ENCODE measurements at regions not wholly inside any gene's neighbourhood (a gene's known extent, or its start where the extent isn't known, plus 50 kb on each side); places are given as distances from the start of the nearest gene placed in this dataset.
A peak's percentile ranks its signal among the peaks of the same experiment; 100 is the strongest.
"Not testable (repeated sequence)": the region's sequence is repeated elsewhere in the genome, so short reads cannot be mapped to it uniquely, and the experiment has no call there.

DNA sequence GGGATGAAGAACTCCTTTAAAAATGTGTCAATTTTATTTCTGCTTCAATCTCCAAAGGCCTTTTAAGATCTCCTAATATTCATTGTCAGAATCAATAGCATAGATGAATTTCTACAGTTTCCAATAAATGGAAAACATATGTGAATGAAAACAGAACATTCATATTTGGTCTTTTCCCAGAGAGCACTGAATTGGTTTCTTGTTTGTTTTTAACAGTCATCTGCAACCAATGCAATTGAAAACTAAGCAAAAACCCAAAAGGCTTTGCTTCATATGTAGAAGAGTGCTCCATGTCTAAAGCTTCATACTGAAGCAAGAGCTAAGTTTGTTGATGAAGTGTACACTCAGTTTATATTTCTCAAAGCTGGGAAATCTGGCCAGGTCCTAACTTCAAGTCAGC lies 426.5 kb upstream of the CDIN1 start:
- no peaks in the 10 kb centered on the region for H3K4me1 ChIP-seq
- no peak for DNase-seq (ENCODE audit: low spot score)
- no peaks in the 10 kb centered on the region for H3K36me3 ChIP-seq
- peaks cover 0 to 17% of the 10 kb centered on the region in 2 donors for H3K9me3 ChIP-seq
- TF ChIP-seq, protein P1, sequence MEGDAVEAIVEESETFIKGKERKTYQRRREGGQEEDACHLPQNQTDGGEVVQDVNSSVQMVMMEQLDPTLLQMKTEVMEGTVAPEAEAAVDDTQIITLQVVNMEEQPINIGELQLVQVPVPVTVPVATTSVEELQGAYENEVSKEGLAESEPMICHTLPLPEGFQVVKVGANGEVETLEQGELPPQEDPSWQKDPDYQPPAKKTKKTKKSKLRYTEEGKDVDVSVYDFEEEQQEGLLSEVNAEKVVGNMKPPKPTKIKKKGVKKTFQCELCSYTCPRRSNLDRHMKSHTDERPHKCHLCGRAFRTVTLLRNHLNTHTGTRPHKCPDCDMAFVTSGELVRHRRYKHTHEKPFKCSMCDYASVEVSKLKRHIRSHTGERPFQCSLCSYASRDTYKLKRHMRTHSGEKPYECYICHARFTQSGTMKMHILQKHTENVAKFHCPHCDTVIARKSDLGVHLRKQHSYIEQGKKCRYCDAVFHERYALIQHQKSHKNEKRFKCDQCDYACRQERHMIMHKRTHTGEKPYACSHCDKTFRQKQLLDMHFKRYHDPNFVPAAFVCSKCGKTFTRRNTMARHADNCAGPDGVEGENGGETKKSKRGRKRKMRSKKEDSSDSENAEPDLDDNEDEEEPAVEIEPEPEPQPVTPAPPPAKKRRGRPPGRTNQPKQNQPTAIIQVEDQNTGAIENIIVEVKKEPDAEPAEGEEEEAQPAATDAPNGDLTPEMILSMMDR (IDR thresholded peaks at IDR 0.05) = no peak
- H3K4me3 ChIP-seq = no peak overlapping the region
- H3K27ac ChIP-seq = no peak overlapping the region
- H3K27me3 ChIP-seq = no peaks in the 10 kb centered on the region

DNA sequence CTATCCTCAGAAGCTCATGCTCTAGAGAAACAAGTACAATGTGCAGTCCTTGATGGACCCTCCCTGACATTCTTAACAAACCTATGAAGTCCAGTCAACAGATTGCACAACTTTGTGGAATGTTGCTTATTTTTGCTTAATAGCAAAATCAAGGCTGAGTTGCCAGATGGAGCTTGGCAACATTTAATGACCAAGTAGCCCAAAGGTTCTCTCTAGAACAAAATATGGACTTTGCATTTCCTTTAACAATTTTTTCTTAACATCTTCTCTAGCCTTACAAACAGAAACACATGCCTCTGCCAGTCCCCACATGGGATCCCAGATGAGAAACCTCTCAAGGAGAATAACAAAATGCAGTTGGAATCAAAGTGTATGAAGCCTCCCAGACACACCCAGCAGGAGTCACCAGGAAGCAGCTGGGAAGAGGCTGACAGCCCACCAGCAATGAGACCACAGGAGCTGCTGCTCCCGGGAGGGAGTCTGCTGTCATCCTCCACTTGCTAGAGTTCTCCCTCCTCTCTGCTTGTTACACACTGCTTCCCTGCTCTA lies 422.5 kb upstream of the CDIN1 start:
- peak; percentile 60 for DNase-seq (ENCODE audit: low spot score)
- Histone ChIP-seq H3K4me3 (no peak overlapping the region), H3K36me3 (no peaks in the 10 kb centered on the region), H3K27me3 (no peaks in the 10 kb centered on the region), H3K9me3 (no peaks in the 10 kb centered on the region), H3K4me1 (no peaks in the 10 kb centered on the region), H3K27ac (no peak overlapping the region)
- TF ChIP-seq, protein P1 (IDR thresholded peaks at IDR 0.05) = no peak

DNA sequence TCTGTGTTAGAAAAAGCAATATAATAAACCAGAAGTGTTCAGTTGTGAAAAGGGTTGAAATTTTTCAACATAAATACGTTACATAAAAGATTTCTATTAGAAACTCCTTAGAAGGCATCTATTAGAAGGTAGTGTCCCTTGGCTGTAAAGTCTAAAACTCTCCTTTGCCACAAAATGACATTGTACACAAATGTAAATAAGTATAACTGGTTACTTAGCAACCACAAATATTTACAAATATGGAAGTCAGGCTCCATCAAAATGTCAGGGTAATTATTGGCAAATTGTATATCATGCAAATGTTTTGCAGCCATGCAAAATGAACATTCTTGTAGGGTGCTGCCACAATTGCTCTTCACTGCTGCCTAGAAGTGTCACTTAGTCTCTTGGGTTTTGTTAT lies 419.1 kb upstream of the CDIN1 start:
- DNase-seq (ENCODE audit: low spot score) = no peak
- Histone ChIP-seq H3K4me3 (no peak overlapping the region), H3K27ac (no peak overlapping the region), H3K27me3 (no peaks in the 10 kb centered on the region), H3K9me3 (no peaks in the 10 kb centered on the region), H3K36me3 (no peaks in the 10 kb centered on the region), H3K4me1 (no peaks in the 10 kb centered on the region)
- TF ChIP-seq, protein P1 (IDR thresholded peaks at IDR 0.05) = no peak

DNA sequence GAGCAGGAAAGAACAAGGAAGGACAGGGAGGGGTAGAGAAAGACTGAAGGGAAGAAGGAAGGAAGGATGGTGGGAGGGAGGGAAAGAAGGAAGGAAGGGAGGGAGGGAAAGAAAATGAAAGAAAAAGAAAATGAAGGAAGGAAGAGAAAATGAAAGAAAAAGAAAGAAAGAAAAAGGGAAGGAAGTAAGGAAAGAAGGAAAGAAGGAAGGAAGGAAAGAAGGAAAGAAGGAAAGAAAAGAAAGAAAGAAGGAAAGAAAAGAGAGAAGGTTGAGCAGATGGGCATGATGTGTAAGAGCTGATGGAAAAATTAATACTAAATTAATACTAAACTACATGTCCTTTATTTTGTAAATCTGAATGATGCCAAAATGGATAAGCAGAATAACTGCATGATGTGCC lies 418.3 kb upstream of the CDIN1 start:
- Histone ChIP-seq H3K4me1 (no peaks in the 10 kb centered on the region), H3K9me3 (no peaks in the 10 kb centered on the region), H3K27me3 (no peaks in the 10 kb centered on the region), H3K4me3 (no peak overlapping the region), H3K36me3 (no peaks in the 10 kb centered on the region), H3K27ac (no peak overlapping the region)
- no peak for DNase-seq (ENCODE audit: low spot score)
- TF ChIP-seq, protein P1 (IDR thresholded peaks at IDR 0.05) = no peak

DNA sequence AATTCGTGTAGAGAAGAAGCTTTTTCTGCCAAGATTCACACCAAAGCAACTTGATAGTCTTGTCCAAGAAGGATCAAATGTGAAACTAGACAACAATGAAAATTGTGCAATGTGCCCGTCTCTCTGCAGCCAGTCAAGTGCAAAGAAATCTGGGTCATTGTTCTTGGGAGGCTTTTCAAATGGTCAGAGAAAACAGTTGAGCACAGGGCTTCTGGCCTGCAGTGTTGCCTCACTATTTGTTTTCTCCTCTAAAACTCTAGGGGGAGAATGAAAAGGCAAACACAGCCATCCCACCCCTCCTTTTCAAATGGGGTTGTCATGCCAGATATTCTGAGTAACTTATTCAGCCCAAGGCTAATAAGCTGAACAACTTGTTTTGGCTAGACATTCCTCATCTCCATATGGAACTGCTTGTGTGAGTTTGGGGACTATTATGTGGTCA lies 417.6 kb upstream of the CDIN1 start:
- Histone ChIP-seq H3K4me1 (no peaks in the 10 kb centered on the region), H3K9me3 (no peaks in the 10 kb centered on the region), H3K27ac (peak overlapping the region in 1 of 2 donors; percentile 48), H3K4me3 (no peak overlapping the region), H3K36me3 (no peaks in the 10 kb centered on the region), H3K27me3 (no peaks in the 10 kb centered on the region)
- TF ChIP-seq, protein P1 (IDR thresholded peaks at IDR 0.05) = no peak
- DNase-seq (ENCODE audit: low spot score) = peak; percentile 71

DNA sequence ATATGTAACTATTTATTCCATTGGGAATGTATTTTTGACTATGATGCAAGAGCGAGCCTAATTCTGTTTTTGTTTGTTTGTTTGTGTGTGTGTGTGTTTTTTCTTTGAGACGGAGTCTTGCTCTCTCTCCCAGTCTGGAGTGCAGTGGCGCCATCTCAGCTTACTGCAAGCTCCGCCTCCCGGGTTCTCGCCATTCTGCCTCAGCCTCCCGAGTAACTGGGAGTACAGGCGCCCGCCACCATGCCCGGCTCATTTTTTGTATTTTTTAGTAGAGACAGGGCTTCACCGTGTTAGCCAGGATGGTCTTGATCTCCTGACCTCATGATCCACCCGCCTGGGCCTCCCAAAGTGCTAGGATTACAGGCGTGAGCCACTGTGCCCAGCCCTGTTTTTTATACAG lies 415.4 kb upstream of the CDIN1 start:
- not testable (repeated sequence) for H3K4me3 ChIP-seq; H3K9me3 ChIP-seq; H3K4me1 ChIP-seq; H3K27me3 ChIP-seq; H3K27ac ChIP-seq; H3K36me3 ChIP-seq; DNase-seq (ENCODE audit: low spot score)

Data from right atrium auricular region (tissue), 2 donors.